ENCODE measurements at regions not wholly inside any gene's neighbourhood (a gene's known extent, or its start where the extent isn't known, plus 50 kb on each side); places are given as distances from the start of the nearest gene placed in this dataset.

DNA sequence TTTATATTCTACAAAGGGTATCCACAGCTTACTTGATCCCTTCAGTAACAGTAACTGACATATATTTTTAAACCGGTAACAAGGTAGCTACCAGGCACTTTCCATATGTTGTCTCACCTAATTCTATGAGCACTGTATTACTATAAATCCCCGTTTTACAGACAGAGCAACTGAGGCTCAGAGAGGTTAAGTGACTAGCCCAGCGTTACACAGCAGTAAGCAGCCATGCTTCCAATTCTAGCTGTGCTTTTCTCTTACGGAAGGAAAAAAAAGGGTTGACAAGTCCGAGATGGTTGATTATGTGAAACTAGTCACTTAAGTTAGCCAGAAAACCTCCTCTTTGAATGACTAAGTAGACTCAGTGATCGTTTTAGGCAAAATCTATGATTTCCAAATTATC lies 187.3 kb upstream of the LHX5 start:
- Histone ChIP-seq H3K27ac (ENCODE audit: low read depth, low read length) (no peak overlapping the region), H3F3A (ENCODE audit: insufficient read depth) (no peaks in the 10 kb centered on the region), H3K9me2 (replicated peaks; ENCODE audit: insufficient read depth, low read length) (no peaks in the 10 kb centered on the region), H4K20me1 (ENCODE audit: low read depth, low read length) (no peaks in the 10 kb centered on the region), H3K4me2 (ENCODE audit: low read depth, low read length, poor library complexity, severe bottlenecking) (no peak overlapping the region), H2AFZ (ENCODE audit: low read depth, low read length, severe bottlenecking) (no peak overlapping the region), H3K4me3 (ENCODE audit: insufficient read depth, low read length, poor library complexity, severe bottlenecking) (no peak overlapping the region), H3K27me3 (ENCODE audit: low read length) (no peaks in the 10 kb centered on the region), H3K79me2 (ENCODE audit: insufficient read depth, low read length) (no peaks in the 10 kb centered on the region), H3K9me3 (ENCODE audit: insufficient read depth, low read length) (no peaks in the 10 kb centered on the region), H3K9ac (ENCODE audit: low read length) (no peak overlapping the region), H3K36me3 (ENCODE audit: low read length) (no peaks in the 10 kb centered on the region)
- TF ChIP-seq, protein P1, sequence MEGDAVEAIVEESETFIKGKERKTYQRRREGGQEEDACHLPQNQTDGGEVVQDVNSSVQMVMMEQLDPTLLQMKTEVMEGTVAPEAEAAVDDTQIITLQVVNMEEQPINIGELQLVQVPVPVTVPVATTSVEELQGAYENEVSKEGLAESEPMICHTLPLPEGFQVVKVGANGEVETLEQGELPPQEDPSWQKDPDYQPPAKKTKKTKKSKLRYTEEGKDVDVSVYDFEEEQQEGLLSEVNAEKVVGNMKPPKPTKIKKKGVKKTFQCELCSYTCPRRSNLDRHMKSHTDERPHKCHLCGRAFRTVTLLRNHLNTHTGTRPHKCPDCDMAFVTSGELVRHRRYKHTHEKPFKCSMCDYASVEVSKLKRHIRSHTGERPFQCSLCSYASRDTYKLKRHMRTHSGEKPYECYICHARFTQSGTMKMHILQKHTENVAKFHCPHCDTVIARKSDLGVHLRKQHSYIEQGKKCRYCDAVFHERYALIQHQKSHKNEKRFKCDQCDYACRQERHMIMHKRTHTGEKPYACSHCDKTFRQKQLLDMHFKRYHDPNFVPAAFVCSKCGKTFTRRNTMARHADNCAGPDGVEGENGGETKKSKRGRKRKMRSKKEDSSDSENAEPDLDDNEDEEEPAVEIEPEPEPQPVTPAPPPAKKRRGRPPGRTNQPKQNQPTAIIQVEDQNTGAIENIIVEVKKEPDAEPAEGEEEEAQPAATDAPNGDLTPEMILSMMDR (IDR thresholded peaks at IDR 0.05; ENCODE audit: insufficient read depth, low read length, poor library complexity, severe bottlenecking), result no peak
- no peak for TF ChIP-seq EZH2phosphoT487 (conservative IDR thresholded peaks at IDR 0.05; ENCODE audit: low read length)

DNA sequence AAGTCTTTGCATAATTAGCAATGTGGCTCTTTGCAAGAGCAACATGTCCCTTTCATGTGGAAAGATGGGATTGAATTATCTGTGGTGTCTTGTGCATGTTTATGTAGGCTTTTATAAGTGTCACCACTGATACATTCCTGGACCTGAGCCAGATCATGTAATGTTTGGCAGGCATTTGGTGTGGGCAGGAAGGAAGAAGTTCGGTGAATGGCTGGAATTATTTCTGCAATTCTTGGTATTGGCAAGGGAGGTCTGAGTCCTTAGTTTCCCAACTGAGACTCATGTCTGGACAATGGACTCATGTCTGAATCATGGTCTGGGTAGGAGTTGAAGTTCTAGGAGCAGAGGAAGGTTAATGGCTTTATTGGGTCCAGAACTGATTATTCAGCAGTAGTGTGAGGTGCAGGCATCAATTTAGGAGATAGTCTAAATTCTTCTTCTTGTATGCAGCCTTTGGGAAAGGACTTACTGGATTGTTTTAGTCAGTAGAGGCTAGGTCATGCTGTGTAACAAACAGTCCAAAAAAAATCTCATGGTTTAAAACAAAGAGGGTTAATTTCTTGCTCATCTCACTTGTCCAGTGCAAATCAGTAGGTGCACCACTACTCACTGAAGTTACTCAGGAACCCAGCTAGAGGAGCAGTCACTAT lies 186.5 kb upstream of the LHX5 start:
- no peak overlapping the region for H3K4me2 ChIP-seq (ENCODE audit: low read depth, low read length, poor library complexity, severe bottlenecking)
- H4K20me1 ChIP-seq (ENCODE audit: low read depth, low read length), result no peaks in the 10 kb centered on the region
- H3K27me3 ChIP-seq (ENCODE audit: low read length), result no peaks in the 10 kb centered on the region
- TF ChIP-seq EZH2phosphoT487 (conservative IDR thresholded peaks at IDR 0.05; ENCODE audit: low read length), result no peak
- TF ChIP-seq, protein P1 (IDR thresholded peaks at IDR 0.05; ENCODE audit: insufficient read depth, low read length, poor library complexity, severe bottlenecking), result no peak
- H3K79me2 ChIP-seq (ENCODE audit: insufficient read depth, low read length), result no peaks in the 10 kb centered on the region
- H3K27ac ChIP-seq (ENCODE audit: low read depth, low read length), result no peak overlapping the region
- H3K9me3 ChIP-seq (ENCODE audit: insufficient read depth, low read length), result no peaks in the 10 kb centered on the region
- no peaks in the 10 kb centered on the region for H3F3A ChIP-seq (ENCODE audit: insufficient read depth)
- H3K9me2 ChIP-seq (replicated peaks; ENCODE audit: insufficient read depth, low read length), result no peaks in the 10 kb centered on the region
- no peak overlapping the region for H3K4me3 ChIP-seq (ENCODE audit: insufficient read depth, low read length, poor library complexity, severe bottlenecking)
- no peaks in the 10 kb centered on the region for H3K36me3 ChIP-seq (ENCODE audit: low read length)
- H3K9ac ChIP-seq (ENCODE audit: low read length), result no peak overlapping the region
- H2AFZ ChIP-seq (ENCODE audit: low read depth, low read length, severe bottlenecking), result no peak overlapping the region

DNA sequence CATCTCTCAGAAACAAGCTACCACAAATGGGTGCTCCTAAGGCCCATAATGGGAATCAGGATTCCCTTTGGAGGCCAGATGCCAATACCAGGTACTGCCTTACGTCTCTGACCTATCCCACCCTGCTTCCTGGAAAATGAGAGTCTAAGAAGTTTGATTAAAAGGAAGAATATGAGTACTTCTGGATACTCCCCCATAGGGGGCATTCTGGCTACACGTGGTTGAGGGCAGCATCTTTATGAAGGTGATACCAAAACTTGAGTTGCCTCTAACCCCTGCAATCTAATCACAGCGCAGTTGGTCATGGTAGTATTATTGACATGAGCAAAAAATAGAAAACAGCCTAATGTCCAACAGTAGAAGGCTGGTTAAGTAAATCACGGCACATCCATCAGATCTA lies 184.2 kb upstream of the LHX5 start:
- H3K4me3 ChIP-seq (ENCODE audit: insufficient read depth, low read length, poor library complexity, severe bottlenecking), result no peak overlapping the region
- H3K36me3 ChIP-seq (ENCODE audit: low read length), result no peaks in the 10 kb centered on the region
- no peaks in the 10 kb centered on the region for H3K79me2 ChIP-seq (ENCODE audit: insufficient read depth, low read length)
- TF ChIP-seq, protein P1 (IDR thresholded peaks at IDR 0.05; ENCODE audit: insufficient read depth, low read length, poor library complexity, severe bottlenecking), result no peak
- no peak for TF ChIP-seq EZH2phosphoT487 (conservative IDR thresholded peaks at IDR 0.05; ENCODE audit: low read length)
- H4K20me1 ChIP-seq (ENCODE audit: low read depth, low read length), result no peaks in the 10 kb centered on the region
- no peaks in the 10 kb centered on the region for H3K9me2 ChIP-seq (replicated peaks; ENCODE audit: insufficient read depth, low read length)
- no peak overlapping the region for H3K27ac ChIP-seq (ENCODE audit: low read depth, low read length)
- no peak overlapping the region for H3K4me2 ChIP-seq (ENCODE audit: low read depth, low read length, poor library complexity, severe bottlenecking)
- H3K27me3 ChIP-seq (ENCODE audit: low read length), result no peaks in the 10 kb centered on the region
- H2AFZ ChIP-seq (ENCODE audit: low read depth, low read length, severe bottlenecking), result no peak overlapping the region
- H3K9ac ChIP-seq (ENCODE audit: low read length), result no peak overlapping the region
- no peaks in the 10 kb centered on the region for H3K9me3 ChIP-seq (ENCODE audit: insufficient read depth, low read length)
- H3F3A ChIP-seq (ENCODE audit: insufficient read depth), result no peaks in the 10 kb centered on the region

All from SU-DHL-6 (cell line).